ENCODE measurements at regions not wholly inside any gene's neighbourhood (a gene's known extent, or its start where the extent isn't known, plus 50 kb on each side); places are given as distances from the start of the nearest gene placed in this dataset.

- TF ChIP-seq RCOR1 (IDR thresholded peaks at IDR 0.05; ENCODE audit: insufficient replicate concordance, low read length) (no peak), CTCF (conservative IDR thresholded peaks at IDR 0.05; ENCODE audit: low read depth, low read length) (no peak), POLR2A (IDR thresholded peaks at IDR 0.05; ENCODE audit: low read depth, low read length) (no peak), MAFK (IDR thresholded peaks at IDR 0.05; ENCODE audit: low read depth, low read length) (no peak), BHLHE40 (IDR thresholded peaks at IDR 0.05; ENCODE audit: low read depth, low read length) (no peak), FOS (IDR thresholded peaks at IDR 0.05; ENCODE audit: low read depth, low read length) (no peak), RFX5 (IDR thresholded peaks at IDR 0.05; ENCODE audit: low read depth, low read length) (no peak), MAZ (IDR thresholded peaks at IDR 0.05; ENCODE audit: borderline replicate concordance, low read depth, low read length) (no peak)
Measured at GRCh38 chr10:43000021-43000411, 76.9 kb upstream of the RET start.

All from IMR-90 (cell line).